Uterus (tissue), 2 donors: ENCODE measurements at regions not wholly inside any gene's neighbourhood (a gene's known extent, or its start where the extent isn't known, plus 50 kb on each side); places are given as distances from the start of the nearest gene placed in this dataset.

Source experiments
- POLR2A ChIP-seq, 2 donors: fragments of 450-650 bp; IDR thresholded peaks; one replicate each; pipeline ENCODE4 v1.6.1; 2016; ENCODE audit warnings: antibody characterized with exemption in 2 of 2, mild to moderate bottlenecking in 1 of 2, moderate library complexity in 1 of 2
- TF ChIP-seq, protein P1 (sequence below), 4 experiments: fragments of 200-600 bp in 2 of 4; fragments of 450-650 bp in 2 of 4; sonication (generic) in 2 of 4; IDR thresholded peaks; one replicate each; pipeline ENCODE4 v1.5.1; 2016 to 2019; ENCODE audit warnings: antibody characterized with exemption in 4 of 4, mild to moderate bottlenecking in 2 of 4, moderate library complexity in 1 of 4

- TF ChIP-seq, protein P1, sequence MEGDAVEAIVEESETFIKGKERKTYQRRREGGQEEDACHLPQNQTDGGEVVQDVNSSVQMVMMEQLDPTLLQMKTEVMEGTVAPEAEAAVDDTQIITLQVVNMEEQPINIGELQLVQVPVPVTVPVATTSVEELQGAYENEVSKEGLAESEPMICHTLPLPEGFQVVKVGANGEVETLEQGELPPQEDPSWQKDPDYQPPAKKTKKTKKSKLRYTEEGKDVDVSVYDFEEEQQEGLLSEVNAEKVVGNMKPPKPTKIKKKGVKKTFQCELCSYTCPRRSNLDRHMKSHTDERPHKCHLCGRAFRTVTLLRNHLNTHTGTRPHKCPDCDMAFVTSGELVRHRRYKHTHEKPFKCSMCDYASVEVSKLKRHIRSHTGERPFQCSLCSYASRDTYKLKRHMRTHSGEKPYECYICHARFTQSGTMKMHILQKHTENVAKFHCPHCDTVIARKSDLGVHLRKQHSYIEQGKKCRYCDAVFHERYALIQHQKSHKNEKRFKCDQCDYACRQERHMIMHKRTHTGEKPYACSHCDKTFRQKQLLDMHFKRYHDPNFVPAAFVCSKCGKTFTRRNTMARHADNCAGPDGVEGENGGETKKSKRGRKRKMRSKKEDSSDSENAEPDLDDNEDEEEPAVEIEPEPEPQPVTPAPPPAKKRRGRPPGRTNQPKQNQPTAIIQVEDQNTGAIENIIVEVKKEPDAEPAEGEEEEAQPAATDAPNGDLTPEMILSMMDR (IDR thresholded peaks at IDR 0.05) = no peak
- no peak for TF ChIP-seq POLR2A (IDR thresholded peaks at IDR 0.05)
These were observed 298.1 kb upstream of the THBS1 start for GRCh38 chr15:39282663-39283208.
